H9 (cell line): ENCODE measurements at regions not wholly inside any gene's neighbourhood (a gene's known extent, or its start where the extent isn't known, plus 50 kb on each side); places are given as distances from the start of the nearest gene placed in this dataset.

Experiments
- DNase-seq: peaks from one replicate; pipeline ENCODE4 v3.0.0-alpha.2; 2017
- H2AFZ ChIP-seq: one replicate; pipeline ENCODE4 v1.6.1; 2013; ENCODE audit warnings: mild to moderate bottlenecking, low read length, control low read depth, moderate library complexity
- H2AK5ac ChIP-seq: 2 replicates; pipeline ENCODE4 v1.6.1; 2013; ENCODE audit warnings: low read length, control low read depth, mixed read lengths; ENCODE audit not compliant: insufficient read length
- H2BK120ac ChIP-seq: one replicate; pipeline ENCODE4 v1.6.1; 2013; ENCODE audit warnings: low read depth, mild to moderate bottlenecking, low read length, control low read depth, inconsistent platforms; ENCODE audit not compliant: poor library complexity, severe bottlenecking
- H2BK12ac ChIP-seq: 2 replicates; pipeline ENCODE4 v1.6.1; 2013; ENCODE audit warnings: low read length, control low read depth, mixed read lengths, low read depth; ENCODE audit not compliant: insufficient read length
- H2BK15ac ChIP-seq: 2 replicates; pipeline ENCODE4 v1.6.1; 2013; ENCODE audit warnings: low read depth, low read length, control low read depth
- H2BK20ac ChIP-seq: one replicate; pipeline ENCODE4 v1.6.1; 2013; ENCODE audit warnings: low read depth, mild to moderate bottlenecking, low read length, control low read depth, inconsistent platforms; ENCODE audit not compliant: poor library complexity, severe bottlenecking
- H2BK5ac ChIP-seq: 2 replicates; pipeline ENCODE4 v1.6.1; 2013; ENCODE audit warnings: low read length, control low read depth, mixed read lengths; ENCODE audit not compliant: insufficient read length
- H3K14ac ChIP-seq: 2 replicates; pipeline ENCODE4 v1.6.1; 2013; ENCODE audit warnings: low read length, control low read depth; ENCODE audit not compliant: insufficient read depth
- H3K18ac ChIP-seq: 2 replicates; pipeline ENCODE4 v1.6.1; 2013; ENCODE audit warnings: low read depth, mild to moderate bottlenecking, mixed read lengths, low read length, control low read depth; ENCODE audit not compliant: insufficient read length
- H3K23ac ChIP-seq: 2 replicates; pipeline ENCODE4 v1.6.1; 2013; ENCODE audit warnings: low read length, control low read depth, mixed read lengths, low read depth; ENCODE audit not compliant: insufficient read length
- H3K23me2 ChIP-seq: 2 replicates; pipeline ENCODE4 v1.6.1; 2013; ENCODE audit warnings: low read depth, mild to moderate bottlenecking, mixed read lengths, low read length, control low read depth; ENCODE audit not compliant: insufficient read length, poor library complexity, severe bottlenecking
- H3K27ac ChIP-seq: 2 replicates; pipeline ENCODE4 v1.5.1; 2013; ENCODE audit warnings: low read length, control low read depth, mixed read lengths, low read depth; ENCODE audit not compliant: insufficient read length
- H3K27me3 ChIP-seq: 2 replicates; pipeline ENCODE4 v1.6.1; 2013; ENCODE audit warnings: low read length, control low read depth, inconsistent platforms; ENCODE audit not compliant: insufficient read depth
- H3K4ac ChIP-seq: 2 replicates; pipeline ENCODE4 v1.6.1; 2013; ENCODE audit warnings: low read depth, mild to moderate bottlenecking, control low read depth, inconsistent platforms, low read length, moderate library complexity
- H3K4me1 ChIP-seq: 2 replicates; pipeline ENCODE4 v1.6.1; 2013; ENCODE audit warnings: low read length, control low read depth, inconsistent platforms; ENCODE audit not compliant: insufficient read depth
- H3K4me2 ChIP-seq: 2 replicates; pipeline ENCODE4 v1.6.1; 2013; ENCODE audit warnings: low read length, control low read depth, mixed read lengths; ENCODE audit not compliant: insufficient read length, insufficient read depth
- H3K56ac ChIP-seq: 2 replicates; pipeline ENCODE4 v1.6.1; 2013; ENCODE audit warnings: low read depth, mild to moderate bottlenecking, mixed read lengths, low read length, control low read depth; ENCODE audit not compliant: insufficient read length
- H3K79me1 ChIP-seq: 2 replicates; pipeline ENCODE4 v1.6.1; 2013; ENCODE audit warnings: low read depth, mild to moderate bottlenecking, moderate library complexity, low read length, control low read depth, inconsistent platforms; ENCODE audit not compliant: insufficient read depth, poor library complexity, severe bottlenecking
- H3K79me2 ChIP-seq: 2 replicates; pipeline ENCODE4 v1.6.1; 2013; ENCODE audit warnings: low read length, control low read depth, inconsistent platforms; ENCODE audit not compliant: insufficient read depth
- H3K9ac ChIP-seq: 2 replicates; pipeline ENCODE4 v1.6.1; 2013; ENCODE audit warnings: low read length, control low read depth, mixed read lengths; ENCODE audit not compliant: insufficient read length; ENCODE audit errors: extremely low read depth
- H3K9me3 ChIP-seq: one replicate; pipeline ENCODE4 v1.6.1; 2013; ENCODE audit warnings: low read depth, low read length, inconsistent platforms; ENCODE audit not compliant: control insufficient read depth
- H3T11ph ChIP-seq: one replicate; pipeline ENCODE4 v1.6.1; 2013; ENCODE audit warnings: mild to moderate bottlenecking, low read length, control low read depth, inconsistent platforms
- H4K20me1 ChIP-seq: one replicate; pipeline ENCODE4 v1.6.1; 2013; ENCODE audit not compliant: control insufficient read depth, insufficient read length, insufficient read depth
- H4K5ac ChIP-seq: 2 replicates; pipeline ENCODE4 v1.6.1; 2013; ENCODE audit warnings: low read depth, mild to moderate bottlenecking, mixed read lengths, low read length, control low read depth; ENCODE audit not compliant: insufficient read length
- H4K8ac ChIP-seq: replicated peaks from 2 replicates; pipeline ENCODE4 v1.6.1; 2013; ENCODE audit warnings: low read length, control low read depth, mixed read lengths, low read depth; ENCODE audit not compliant: insufficient read length
- H4K91ac ChIP-seq: 2 replicates; pipeline ENCODE4 v1.6.1; 2013; ENCODE audit warnings: low read depth, mild to moderate bottlenecking, moderate library complexity, mixed read lengths, low read length, control low read depth; ENCODE audit not compliant: insufficient read length
- H3K27ac Mint-ChIP-seq, 3 experiments: 2 replicates in 2 of 3; 3 replicates in 1 of 3; pipeline ENCODE4 v1.8.0; 2020 to 2021; ENCODE audit warnings: mixed read lengths in 3 of 3, mild to moderate bottlenecking in 1 of 3, moderate library complexity in 1 of 3
- H3K27me3 Mint-ChIP-seq: 2 replicates; pipeline ENCODE4 v1.8.0; 2021; ENCODE audit warnings: low read depth, mild to moderate bottlenecking, moderate library complexity, mixed read lengths
- H3K36me3 Mint-ChIP-seq, 3 experiments: 2 replicates in 2 of 3; 3 replicates in 1 of 3; pipeline ENCODE4 v1.8.0; 2020 to 2021; ENCODE audit warnings: low read depth in 3 of 3, mixed read lengths in 3 of 3; ENCODE audit not compliant: insufficient read depth in 1 of 3
- H3K4me1 Mint-ChIP-seq, 2 experiments: 2 replicates each; pipeline ENCODE4 v1.8.0; 2020; ENCODE audit warnings: mixed read lengths in 2 of 2
- H3K4me3 Mint-ChIP-seq, 2 experiments: 2 replicates in 1 of 2; 3 replicates in 1 of 2; pipeline ENCODE4 v1.8.0; 2020 to 2021; ENCODE audit warnings: mild to moderate bottlenecking in 2 of 2, mixed read lengths in 2 of 2, moderate library complexity in 1 of 2
- H3K9me3 Mint-ChIP-seq, 2 experiments: 2 replicates in 1 of 2; 3 replicates in 1 of 2; pipeline ENCODE4 v1.8.0; 2020; ENCODE audit warnings: mild to moderate bottlenecking in 2 of 2, mixed read lengths in 2 of 2, moderate library complexity in 1 of 2
- CTCF ChIP-seq: fragments of 200-600 bp; sonication (generic); conservative IDR thresholded peaks from 3 replicates; pipeline ENCODE4 v1.8.0; 2021; ENCODE audit warnings: antibody characterized with exemption, mild to moderate bottlenecking
- WGBS: extraction: QIAGEN DNeasy Blood & Tissue Kit; methylation state at CpG from one replicate; pipeline ENCODE4 v1.1.7; 2013; ENCODE audit warnings: missing lambda C conversion rate, low lambda C conversion rate, mixed read lengths; ENCODE audit not compliant: insufficient read length; ENCODE audit errors: extremely low coverage; 5-methylcytosine and 5-hydroxymethylcytosine counted together

GRCh38 chr2:40002339-40002738, 223.3 kb upstream of the THUMPD2 start:
- no peak overlapping the region for H3K27ac Mint-ChIP-seq
- H3K23me2 ChIP-seq: no peaks in the 10 kb centered on the region
- no peak overlapping the region for H4K8ac ChIP-seq
- H3K14ac ChIP-seq: no peak overlapping the region
- no CpG with 5 or more reads among the region's 3 CpGs for WGBS
- H2AK5ac ChIP-seq: no peak overlapping the region
- no peak overlapping the region for H3K23ac ChIP-seq
- H2BK120ac ChIP-seq: no peak overlapping the region
- no peaks in the 10 kb centered on the region for H3K79me2 ChIP-seq
- H3K9me3 Mint-ChIP-seq: no peaks in the 10 kb centered on the region
- H4K20me1 ChIP-seq: no peaks in the 10 kb centered on the region
- no peak overlapping the region for H3K18ac ChIP-seq
- no peak overlapping the region for H3K56ac ChIP-seq
- no peak overlapping the region for H3K4me3 Mint-ChIP-seq
- H3K4me2 ChIP-seq: no peak overlapping the region
- H3K27ac ChIP-seq: no peak overlapping the region
- H3T11ph ChIP-seq: no peak overlapping the region
- TF ChIP-seq CTCF: no peak
- no peak for DNase-seq
- no peaks in the 10 kb centered on the region for H3K27me3 Mint-ChIP-seq
- H2BK15ac ChIP-seq: no peak overlapping the region
- no peak overlapping the region for H2AFZ ChIP-seq
- no peaks in the 10 kb centered on the region for H3K4me1 ChIP-seq
- no peak overlapping the region for H4K91ac ChIP-seq
- no peak overlapping the region for H3K4ac ChIP-seq
- H2BK12ac ChIP-seq: no peak overlapping the region
- H2BK5ac ChIP-seq: no peak overlapping the region
- H3K4me1 Mint-ChIP-seq: no peaks in the 10 kb centered on the region
- H2BK20ac ChIP-seq: no peak overlapping the region
- no peaks in the 10 kb centered on the region for H3K79me1 ChIP-seq
- H3K27me3 ChIP-seq: no peaks in the 10 kb centered on the region
- H3K36me3 Mint-ChIP-seq: no peaks in the 10 kb centered on the region
- H3K9ac ChIP-seq: no peak overlapping the region
- H3K9me3 ChIP-seq: no peaks in the 10 kb centered on the region
- H4K5ac ChIP-seq: no peak overlapping the region
